HG02759 (cell line): ENCODE measurements at regions not wholly inside any gene's neighbourhood (a gene's known extent, or its start where the extent isn't known, plus 50 kb on each side); places are given as distances from the start of the nearest gene placed in this dataset.
A peak's percentile ranks its signal among the peaks of the same experiment; 100 is the strongest.

Experiments
- ATAC-seq: cut with Tn5 transposase; IDR thresholded peaks from one replicate; pipeline ENCODE4 v1.9.1; 2021; ENCODE audit warnings: mild to moderate bottlenecking, moderate library complexity; ENCODE audit not compliant: unreplicated experiment

GRCh38 chr6:26214803-26215584, 127.8 kb downstream of the HFE start:
- ATAC-seq: no peak

GRCh38 chr6:26215585-26216358, 128.5 kb downstream of the HFE start:
- ATAC-seq: peak; percentile 29

GRCh38 chr6:26216359-26216885, 129.2 kb downstream of the HFE start:
- ATAC-seq: peak; percentile 69

- ATAC-seq: peak; percentile 49
Observed at GRCh38 chr6:26216886-26217713, 129.9 kb downstream of the HFE start.

- no peak for ATAC-seq
Observed at GRCh38 chr6:26217714-26218075, 130.5 kb downstream of the HFE start.

GRCh38 chr6:26218824-26219223, 131.6 kb downstream of the HFE start:
- ATAC-seq: no peak

- no peak for ATAC-seq
Observed at GRCh38 chr6:26220145-26220970, 133.1 kb downstream of the HFE start.

- ATAC-seq: no peak
Observed at GRCh38 chr6:26221186-26221585, 134.0 kb downstream of the HFE start.

- no peak for ATAC-seq
Observed at GRCh38 chr6:26222571-26222970, 135.3 kb downstream of the HFE start.

- no peak for ATAC-seq
Observed at GRCh38 chr6:26223228-26223627, 136.0 kb downstream of the HFE start.

GRCh38 chr6:26223650-26224546, 136.7 kb downstream of the HFE start:
- peak; percentile 72 for ATAC-seq

GRCh38 chr6:26224547-26224912, 137.3 kb downstream of the HFE start:
- no peak for ATAC-seq

GRCh38 chr6:26224940-26225847, 138.0 kb downstream of the HFE start:
- no peak for ATAC-seq

GRCh38 chr6:26225848-26226578, 138.8 kb downstream of the HFE start:
- no peak for ATAC-seq

GRCh38 chr6:26226579-26226967, 138.4 kb upstream of the BTN3A2 start:
- ATAC-seq: no peak

GRCh38 chr6:26230351-26230750, 134.6 kb upstream of the BTN3A2 start:
- no peak for ATAC-seq

- no peak for ATAC-seq
Observed at GRCh38 chr6:26231006-26231587, 133.9 kb upstream of the BTN3A2 start.
